GM23338 (cell line): ENCODE measurements at regions not wholly inside any gene's neighbourhood (a gene's known extent, or its start where the extent isn't known, plus 50 kb on each side); places are given as distances from the start of the nearest gene placed in this dataset.

Experiments used
- ATAC-seq: fragments of 200-7000 bp; cut with Tn5 transposase; 3 replicates; pipeline ENCODE4 v1.9.1; 2020
- DNase-seq: peaks from one replicate; pipeline ENCODE4 v3.0.0-alpha.2; 2015; ENCODE audit warnings: low spot score
- H2AFZ ChIP-seq: fragments of 200-600 bp; sonication (generic); 2 replicates; pipeline ENCODE4 v1.8.0; 2016; ENCODE audit warnings: antibody characterized with exemption, mild to moderate bottlenecking, moderate library complexity
- H3F3A ChIP-seq: fragments of 200-600 bp; sonication (generic); replicated peaks from 2 replicates; pipeline ENCODE4 v1.8.0; 2017; ENCODE audit warnings: antibody characterized with exemption, mixed run types, low read depth
- H3K27ac ChIP-seq: fragments of 200-600 bp; sonication (generic); 2 replicates; pipeline ENCODE4 v1.6.1; 2016; ENCODE audit warnings: low read depth
- H3K27me3 ChIP-seq: fragments of 200-600 bp; sonication (generic); 2 replicates; pipeline ENCODE4 v1.8.0; 2016; ENCODE audit warnings: mild to moderate bottlenecking, mixed run types, moderate library complexity; ENCODE audit not compliant: insufficient read depth
- H3K36me3 ChIP-seq: fragments of 200-600 bp; sonication (generic); 2 replicates; pipeline ENCODE4 v1.8.0; 2016; ENCODE audit warnings: mild to moderate bottlenecking; ENCODE audit not compliant: insufficient read depth
- H3K4me1 ChIP-seq: fragments of 200-600 bp; sonication (generic); 2 replicates; pipeline ENCODE4 v1.8.0; 2016; ENCODE audit warnings: mild to moderate bottlenecking, moderate library complexity; ENCODE audit not compliant: insufficient read depth
- H3K4me2 ChIP-seq: fragments of 200-600 bp; sonication (generic); 2 replicates; pipeline ENCODE4 v1.7.1; 2017; ENCODE audit warnings: mixed run types
- H3K4me3 ChIP-seq: fragments of 200-600 bp; sonication (generic); 2 replicates; pipeline ENCODE4 v1.6.1; 2016; ENCODE audit warnings: mixed run types
- H3K79me2 ChIP-seq: fragments of 200-600 bp; sonication (generic); replicated peaks from 2 replicates; pipeline ENCODE4 v1.8.0; 2017; ENCODE audit warnings: mild to moderate bottlenecking; ENCODE audit not compliant: insufficient read depth
- H3K9me2 ChIP-seq: fragments of 200-600 bp; sonication (generic); 2 replicates; pipeline ENCODE4 v1.8.0; 2017; ENCODE audit not compliant: insufficient read depth
- H4K20me1 ChIP-seq: fragments of 200-600 bp; sonication (generic); replicated peaks from 2 replicates; pipeline ENCODE4 v1.8.0; 2017; ENCODE audit warnings: mild to moderate bottlenecking; ENCODE audit not compliant: insufficient read depth
- H3K27ac Mint-ChIP-seq: 2 replicates; pipeline ENCODE4 v1.8.0; 2020; ENCODE audit warnings: inconsistent platforms, mild to moderate bottlenecking, moderate library complexity, mixed read lengths
- H3K27me3 Mint-ChIP-seq: 3 replicates; pipeline ENCODE4 v1.8.0; 2022; ENCODE audit warnings: low read depth, mild to moderate bottlenecking, moderate library complexity, mixed read lengths, inconsistent platforms; ENCODE audit not compliant: insufficient read depth, poor library complexity
- H3K36me3 Mint-ChIP-seq: 3 replicates; pipeline ENCODE4 v1.8.0; 2021; ENCODE audit warnings: low read depth, mild to moderate bottlenecking, inconsistent platforms, moderate library complexity, mixed read lengths
- H3K4me1 Mint-ChIP-seq: 3 replicates; pipeline ENCODE4 v1.8.0; 2020; ENCODE audit warnings: mild to moderate bottlenecking, inconsistent platforms, mixed read lengths
- H3K4me3 Mint-ChIP-seq: 3 replicates; pipeline ENCODE4 v1.8.0; 2021; ENCODE audit warnings: moderate library complexity, mild to moderate bottlenecking, inconsistent platforms, mixed read lengths
- H3K9me3 Mint-ChIP-seq: 3 replicates; pipeline ENCODE4 v1.8.0; 2020; ENCODE audit warnings: moderate library complexity, mild to moderate bottlenecking, inconsistent platforms, mixed read lengths
- CREB1 ChIP-seq: fragments of 250-450 bp; sonication (Bioruptor Pico); IDR thresholded peaks from 2 replicates; pipeline ENCODE4 v1.5.0; 2020; ENCODE audit warnings: low read depth, mild to moderate bottlenecking, moderate library complexity
- ETS1 ChIP-seq: IDR thresholded peaks from 2 replicates; pipeline ENCODE4 v1.6.1; 2016; ENCODE audit warnings: antibody characterized with exemption
- EZH2 ChIP-seq: fragments of 200-600 bp; sonication (generic); IDR thresholded peaks from one replicate; pipeline ENCODE4 v1.8.0; 2017; ENCODE audit warnings: antibody characterized with exemption, mild to moderate bottlenecking, low read depth; ENCODE audit not compliant: unreplicated experiment
- EZH2phosphoT487 ChIP-seq: fragments of 200-600 bp; sonication (generic); IDR thresholded peaks from one replicate; pipeline ENCODE4 v1.8.1; 2018; ENCODE audit warnings: antibody characterized with exemption; ENCODE audit not compliant: unreplicated experiment
- JUNB ChIP-seq: IDR thresholded peaks from one replicate; pipeline ENCODE4 v1.6.1; 2016; ENCODE audit warnings: antibody characterized with exemption; ENCODE audit not compliant: unreplicated experiment
- NANOG ChIP-seq: IDR thresholded peaks from 2 replicates; pipeline ENCODE4 v1.6.1; 2016; ENCODE audit warnings: antibody characterized with exemption, borderline replicate concordance
- POLR2AphosphoS5 ChIP-seq: IDR thresholded peaks from 2 replicates; pipeline ENCODE4 v1.6.1; 2016; ENCODE audit warnings: antibody characterized with exemption, low read depth
- REST ChIP-seq: IDR thresholded peaks from one replicate; pipeline ENCODE4 v1.6.1; 2018; ENCODE audit warnings: antibody characterized with exemption; ENCODE audit not compliant: unreplicated experiment
- STAT1 ChIP-seq: IDR thresholded peaks from one replicate; pipeline ENCODE4 v1.6.1; 2016; ENCODE audit warnings: antibody characterized with exemption; ENCODE audit not compliant: unreplicated experiment
- ZNF114 ChIP-seq: fragments of 250-450 bp; sonication (Bioruptor Pico); IDR thresholded peaks from 2 replicates; pipeline ENCODE4 v1.5.0; 2020; ENCODE audit warnings: mild to moderate bottlenecking, moderate library complexity
- ZNF462 ChIP-seq: fragments of 250-450 bp; sonication (Bioruptor Pico); IDR thresholded peaks from 2 replicates; pipeline ENCODE4 v1.5.0; 2020; ENCODE audit warnings: mild to moderate bottlenecking, moderate library complexity

- Histone ChIP-seq H2AFZ (no peak overlapping the region), H3K27ac (no peak overlapping the region), H4K20me1 (no peaks in the 10 kb centered on the region), H3K4me2 (no peak overlapping the region), H3K36me3 (no peaks in the 10 kb centered on the region), H3F3A (no peaks in the 10 kb centered on the region), H3K79me2 (no peaks in the 10 kb centered on the region), H3K4me3 (no peak overlapping the region), H3K9me2 (0 out of 2 replicates have a peak, but pooled peaks cover 4% of the 10 kb centered on the region), H3K4me1 (no peaks in the 10 kb centered on the region), H3K27me3 (no peaks in the 10 kb centered on the region)
- no peak overlapping the region for H3K4me3 Mint-ChIP-seq
- ATAC-seq (no peak), DNase-seq (no peak)
- TF ChIP-seq STAT1, result no peak
- no peak for TF ChIP-seq ETS1
- no peak overlapping the region for H3K27ac Mint-ChIP-seq
- H3K9me3 Mint-ChIP-seq, result peaks cover 15% of the 10 kb centered on the region; the same call in 2 of the 3 replicates
- H3K4me1 Mint-ChIP-seq, result no peaks in the 10 kb centered on the region
- no peaks in the 10 kb centered on the region for H3K27me3 Mint-ChIP-seq
- H3K36me3 Mint-ChIP-seq, result peaks cover 8% of the 10 kb centered on the region; the same call in 2 of the 3 replicates
Measured at GRCh38 chr7:52708846-52709245, 326.6 kb upstream of the POM121L12 start.

- Histone ChIP-seq H3K4me1 (no peaks in the 10 kb centered on the region), H3K27ac (no peak overlapping the region), H2AFZ (no peak overlapping the region), H3K79me2 (no peaks in the 10 kb centered on the region), H3K4me2 (no peak overlapping the region), H3K9me2 (no peaks in the 10 kb centered on the region), H3K4me3 (no peak overlapping the region), H4K20me1 (no peaks in the 10 kb centered on the region), H3K27me3 (no peaks in the 10 kb centered on the region), H3F3A (no peaks in the 10 kb centered on the region), H3K36me3 (no peaks in the 10 kb centered on the region)
- no peaks in the 10 kb centered on the region for H3K27me3 Mint-ChIP-seq
- peaks cover 4% of the 10 kb centered on the region; the same call in 1 of the 3 replicates for H3K9me3 Mint-ChIP-seq
- H3K27ac Mint-ChIP-seq, result no peak overlapping the region
- H3K36me3 Mint-ChIP-seq, result no peaks in the 10 kb centered on the region; the same call in 2 of the 3 replicates
- H3K4me3 Mint-ChIP-seq, result no peak overlapping the region
- ATAC-seq (no peak), DNase-seq (no peak)
- H3K4me1 Mint-ChIP-seq, result peaks cover 9% of the 10 kb centered on the region; the same call in 2 of the 3 replicates
- TF ChIP-seq ZNF114, result no peak
- TF ChIP-seq REST, result no peak
- no peak for TF ChIP-seq JUNB
- no peak for TF ChIP-seq STAT1
- no peak for TF ChIP-seq NANOG
- no peak for TF ChIP-seq POLR2AphosphoS5
- no peak for TF ChIP-seq EZH2phosphoT487
- no peak for TF ChIP-seq ZNF462 (CRISPR knock-in tag)
- no peak for TF ChIP-seq EZH2
- no peak for TF ChIP-seq ETS1
- no peak for TF ChIP-seq CREB1
Measured at GRCh38 chr7:52705768-52706167, 329.7 kb upstream of the POM121L12 start.
